ENCODE measurements at regions not wholly inside any gene's neighbourhood (a gene's known extent, or its start where the extent isn't known, plus 50 kb on each side); places are given as distances from the start of the nearest gene placed in this dataset.

DNA sequence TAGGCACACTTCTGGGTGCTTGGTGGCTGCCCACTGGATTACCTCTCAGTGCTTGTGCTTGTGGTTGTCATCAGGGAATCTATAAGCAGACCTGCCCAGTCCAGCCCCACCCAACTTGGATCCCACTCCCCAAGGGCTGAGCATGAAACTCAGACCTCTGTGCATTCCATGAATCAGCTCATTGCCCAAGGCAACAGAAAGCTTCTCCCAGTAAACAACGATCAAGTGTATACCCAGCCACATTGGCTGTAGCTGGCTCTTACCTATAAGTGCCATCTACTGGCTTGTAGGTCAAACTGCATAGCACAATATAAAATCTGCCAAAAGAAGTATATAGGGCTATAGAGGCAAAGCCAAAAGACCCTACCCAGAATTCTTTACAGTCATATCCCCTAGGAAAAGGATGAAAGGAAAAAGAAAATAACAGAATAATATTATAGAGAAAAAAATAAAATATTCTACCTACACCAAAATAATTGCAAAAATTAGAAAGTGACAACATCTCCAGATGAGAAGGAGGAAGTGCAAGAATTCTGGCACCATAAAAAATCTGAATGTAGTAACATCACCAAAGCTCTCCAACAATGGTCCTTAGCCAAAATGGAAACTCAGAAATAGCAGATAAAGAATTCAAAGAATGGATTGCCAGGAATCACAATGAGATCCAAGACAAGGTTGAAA, 321.0 kb upstream of the TRPC7 start:
- no peaks in the 10 kb centered on the region for H3K4me1 ChIP-seq (ENCODE audit: low read length)
- TF ChIP-seq, protein P1, sequence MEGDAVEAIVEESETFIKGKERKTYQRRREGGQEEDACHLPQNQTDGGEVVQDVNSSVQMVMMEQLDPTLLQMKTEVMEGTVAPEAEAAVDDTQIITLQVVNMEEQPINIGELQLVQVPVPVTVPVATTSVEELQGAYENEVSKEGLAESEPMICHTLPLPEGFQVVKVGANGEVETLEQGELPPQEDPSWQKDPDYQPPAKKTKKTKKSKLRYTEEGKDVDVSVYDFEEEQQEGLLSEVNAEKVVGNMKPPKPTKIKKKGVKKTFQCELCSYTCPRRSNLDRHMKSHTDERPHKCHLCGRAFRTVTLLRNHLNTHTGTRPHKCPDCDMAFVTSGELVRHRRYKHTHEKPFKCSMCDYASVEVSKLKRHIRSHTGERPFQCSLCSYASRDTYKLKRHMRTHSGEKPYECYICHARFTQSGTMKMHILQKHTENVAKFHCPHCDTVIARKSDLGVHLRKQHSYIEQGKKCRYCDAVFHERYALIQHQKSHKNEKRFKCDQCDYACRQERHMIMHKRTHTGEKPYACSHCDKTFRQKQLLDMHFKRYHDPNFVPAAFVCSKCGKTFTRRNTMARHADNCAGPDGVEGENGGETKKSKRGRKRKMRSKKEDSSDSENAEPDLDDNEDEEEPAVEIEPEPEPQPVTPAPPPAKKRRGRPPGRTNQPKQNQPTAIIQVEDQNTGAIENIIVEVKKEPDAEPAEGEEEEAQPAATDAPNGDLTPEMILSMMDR (IDR thresholded peaks at IDR 0.05; ENCODE audit: low read length) = peak; percentile 41
- TF ChIP-seq EZH2 (optimal IDR thresholded peaks at IDR 0.05; ENCODE audit: low read depth, low read length) (no peak), EZH2phosphoT487 (IDR thresholded peaks at IDR 0.05; ENCODE audit: low read length) (no peak)
- no peak overlapping the region for H3K4me2 ChIP-seq (ENCODE audit: low read depth, low read length)
- no peaks in the 10 kb centered on the region for H3F3A ChIP-seq (ENCODE audit: insufficient read depth, low read length)
- no peaks in the 10 kb centered on the region for H3K36me3 ChIP-seq (replicated peaks; ENCODE audit: insufficient read depth, low read length)
- H3K9ac ChIP-seq (ENCODE audit: low read length) = no peak overlapping the region
- DNase-seq = peak; percentile 39
- no peak overlapping the region for H2AFZ ChIP-seq (ENCODE audit: low read length)
- H3K4me3 ChIP-seq (ENCODE audit: low read length) = no peak overlapping the region
- no peaks in the 10 kb centered on the region for H4K20me1 ChIP-seq (ENCODE audit: insufficient read depth, low read length)
- no peaks in the 10 kb centered on the region for H3K9me2 ChIP-seq (replicated peaks; ENCODE audit: insufficient read depth, low read length)
- no peaks in the 10 kb centered on the region for H3K27me3 ChIP-seq (replicated peaks; ENCODE audit: insufficient read depth, low read length)
- H3K9me3 ChIP-seq (replicated peaks; ENCODE audit: insufficient read depth, low read length) = no peaks in the 10 kb centered on the region
- no peak overlapping the region for H3K27ac ChIP-seq (ENCODE audit: low read length)
- H3K79me2 ChIP-seq (ENCODE audit: low read length) = no peaks in the 10 kb centered on the region

DNA sequence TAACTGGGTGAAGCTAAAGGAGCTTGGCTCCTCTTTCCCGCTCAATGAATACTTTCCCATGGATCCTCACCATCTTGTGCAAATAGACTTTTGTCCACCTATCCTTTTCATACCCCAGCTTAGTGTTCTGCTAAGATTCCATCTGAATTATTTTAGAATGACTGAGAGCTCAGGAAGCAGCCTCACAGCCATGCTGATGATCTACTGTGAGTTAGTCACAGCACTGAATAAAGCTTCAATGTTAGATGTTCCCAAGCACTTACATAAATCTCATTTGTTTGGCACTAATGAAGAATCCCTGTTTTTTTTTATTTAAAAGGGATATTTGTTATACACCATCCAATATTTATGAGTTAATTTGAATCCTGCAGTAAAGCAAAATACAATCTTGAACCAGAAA, 317.6 kb upstream of the TRPC7 start:
- H3F3A ChIP-seq (ENCODE audit: insufficient read depth, low read length) = no peaks in the 10 kb centered on the region
- H3K9me3 ChIP-seq (replicated peaks; ENCODE audit: insufficient read depth, low read length) = no peaks in the 10 kb centered on the region
- DNase-seq = no peak
- no peak overlapping the region for H3K4me2 ChIP-seq (ENCODE audit: low read depth, low read length)
- no peaks in the 10 kb centered on the region for H3K9me2 ChIP-seq (replicated peaks; ENCODE audit: insufficient read depth, low read length)
- H3K27ac ChIP-seq (ENCODE audit: low read length) = no peak overlapping the region
- no peaks in the 10 kb centered on the region for H4K20me1 ChIP-seq (ENCODE audit: insufficient read depth, low read length)
- H3K4me3 ChIP-seq (ENCODE audit: low read length) = no peak overlapping the region
- H3K9ac ChIP-seq (ENCODE audit: low read length) = no peak overlapping the region
- H3K79me2 ChIP-seq (ENCODE audit: low read length) = no peaks in the 10 kb centered on the region
- no peaks in the 10 kb centered on the region for H3K4me1 ChIP-seq (ENCODE audit: low read length)
- H2AFZ ChIP-seq (ENCODE audit: low read length) = no peak overlapping the region
- TF ChIP-seq, protein P1 (IDR thresholded peaks at IDR 0.05; ENCODE audit: low read length) = no peak
- TF ChIP-seq EZH2 (optimal IDR thresholded peaks at IDR 0.05; ENCODE audit: low read depth, low read length) (no peak), EZH2phosphoT487 (IDR thresholded peaks at IDR 0.05; ENCODE audit: low read length) (no peak)
- no peaks in the 10 kb centered on the region for H3K36me3 ChIP-seq (replicated peaks; ENCODE audit: insufficient read depth, low read length)
- H3K27me3 ChIP-seq (replicated peaks; ENCODE audit: insufficient read depth, low read length) = no peaks in the 10 kb centered on the region

DNA sequence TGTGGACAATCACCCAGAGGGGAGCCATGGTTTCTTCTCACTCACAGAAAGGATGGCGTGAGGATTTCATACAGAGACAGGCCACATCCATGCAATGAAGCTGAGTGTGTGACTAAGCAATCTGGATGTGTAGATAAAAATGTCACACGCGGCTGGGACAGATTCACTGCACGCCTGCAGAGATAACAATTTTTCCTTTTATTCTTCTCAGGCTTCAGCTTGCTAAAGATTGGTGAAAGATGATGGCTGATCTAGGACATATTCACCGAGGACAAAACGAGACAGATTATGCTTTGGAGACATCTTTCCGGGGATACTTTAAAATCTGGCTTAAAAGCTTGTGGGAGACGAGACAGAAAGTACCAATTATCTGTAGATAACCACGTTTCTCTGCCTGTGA, 313.9 kb upstream of the TRPC7 start:
- no peaks in the 10 kb centered on the region for H4K20me1 ChIP-seq (ENCODE audit: insufficient read depth, low read length)

More for the DNA sequence above, 313.9 kb upstream of the TRPC7 start:
- DNase-seq = no peak
- Histone ChIP-seq H3K4me3 (ENCODE audit: low read length) (no peak overlapping the region), H3K9ac (ENCODE audit: low read length) (no peak overlapping the region), H3K36me3 (replicated peaks; ENCODE audit: insufficient read depth, low read length) (no peaks in the 10 kb centered on the region), H3K9me3 (replicated peaks; ENCODE audit: insufficient read depth, low read length) (no peaks in the 10 kb centered on the region), H3F3A (ENCODE audit: insufficient read depth, low read length) (no peaks in the 10 kb centered on the region), H3K4me1 (ENCODE audit: low read length) (no peaks in the 10 kb centered on the region), H3K79me2 (ENCODE audit: low read length) (no peaks in the 10 kb centered on the region), H3K4me2 (ENCODE audit: low read depth, low read length) (no peak overlapping the region), H3K9me2 (replicated peaks; ENCODE audit: insufficient read depth, low read length) (no peaks in the 10 kb centered on the region), H3K27me3 (replicated peaks; ENCODE audit: insufficient read depth, low read length) (no peaks in the 10 kb centered on the region), H3K27ac (ENCODE audit: low read length) (no peak overlapping the region), H2AFZ (ENCODE audit: low read length) (no peak overlapping the region)
- TF ChIP-seq, protein P1 (IDR thresholded peaks at IDR 0.05; ENCODE audit: low read length) = no peak
- no peak for TF ChIP-seq EZH2phosphoT487 (IDR thresholded peaks at IDR 0.05; ENCODE audit: low read length)
- no peak for TF ChIP-seq EZH2 (optimal IDR thresholded peaks at IDR 0.05; ENCODE audit: low read depth, low read length)
